HG03280 (cell line): ENCODE measurements at regions not wholly inside any gene's neighbourhood (a gene's known extent, or its start where the extent isn't known, plus 50 kb on each side); places are given as distances from the start of the nearest gene placed in this dataset.
"Not testable (repeated sequence)": the region's sequence is repeated elsewhere in the genome, so short reads cannot be mapped to it uniquely, and the experiment has no call there.

Experiments
- ATAC-seq: cut with Tn5 transposase; IDR thresholded peaks from one replicate; pipeline ENCODE4 v1.9.1; 2021; ENCODE audit warnings: mild to moderate bottlenecking, moderate library complexity; ENCODE audit not compliant: unreplicated experiment

DNA sequence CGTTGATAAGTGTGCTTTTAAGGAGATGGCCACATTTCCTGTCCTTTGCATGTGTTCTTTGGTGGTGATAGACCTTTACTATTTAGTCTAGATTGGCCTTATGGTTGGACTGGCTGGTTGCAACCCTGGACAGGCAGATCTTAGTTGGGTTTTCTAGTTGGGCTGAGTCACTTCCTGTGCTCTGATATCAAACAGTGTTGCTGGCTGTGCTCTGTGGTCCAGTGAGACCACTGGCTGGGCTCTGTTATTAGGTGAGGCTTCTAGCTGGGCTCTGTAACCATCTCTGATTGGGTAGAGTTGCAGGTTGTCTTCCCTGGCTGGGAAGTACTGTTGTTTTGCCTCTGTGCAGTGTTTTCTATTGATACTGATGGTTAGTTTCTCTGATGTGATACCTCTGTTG, 432.5 kb downstream of the LRRC70 start:
- no peak for ATAC-seq

DNA sequence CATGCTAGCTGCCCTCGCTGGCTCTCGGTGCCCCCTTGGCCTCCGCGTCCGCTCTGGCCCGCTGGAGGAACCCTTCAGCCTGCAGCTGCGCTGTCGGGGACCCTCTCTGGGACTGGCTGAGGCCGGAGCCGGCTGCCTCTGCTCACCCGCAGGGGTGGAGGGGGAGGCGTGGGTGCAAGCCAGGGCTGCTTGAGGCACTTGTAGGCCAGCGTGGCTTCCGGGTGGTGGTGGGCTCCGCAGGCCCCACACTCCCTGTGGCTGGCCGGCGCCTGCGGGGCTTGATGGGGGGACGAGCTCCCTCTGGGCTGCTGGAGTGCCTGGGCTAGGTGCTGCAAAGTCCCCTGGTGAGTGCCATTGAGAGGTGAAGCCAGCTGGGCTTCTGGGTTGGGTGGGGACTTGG, 429.6 kb downstream of the LRRC70 start:
- no peak for ATAC-seq

GRCh38 chr5:62994842-62995241, 416.2 kb downstream of the LRRC70 start:
- not testable (repeated sequence) for ATAC-seq

DNA sequence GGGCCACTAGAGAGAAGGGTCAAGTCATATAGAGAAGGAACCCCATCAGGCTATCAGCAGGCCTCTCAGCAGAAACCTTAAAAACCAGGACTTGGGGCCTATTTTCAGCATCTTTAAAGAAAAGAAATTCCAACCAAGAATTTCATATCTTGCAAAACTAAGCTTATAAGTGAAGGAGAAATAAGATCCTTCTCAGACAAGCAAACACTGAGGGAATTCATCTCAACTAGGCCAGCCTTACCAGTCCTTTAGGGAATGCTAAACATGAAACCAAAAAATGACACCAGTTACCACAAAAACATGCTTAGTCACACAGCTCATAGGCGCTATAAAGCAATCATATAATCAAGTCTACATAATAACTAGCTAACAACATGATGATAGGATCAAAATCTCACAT, 407.1 kb downstream of the LRRC70 start:
- ATAC-seq, result no peak

- ATAC-seq, result no peak
Observed at GRCh38 chr5:62982348-62982747, 403.7 kb downstream of the LRRC70 start.

DNA sequence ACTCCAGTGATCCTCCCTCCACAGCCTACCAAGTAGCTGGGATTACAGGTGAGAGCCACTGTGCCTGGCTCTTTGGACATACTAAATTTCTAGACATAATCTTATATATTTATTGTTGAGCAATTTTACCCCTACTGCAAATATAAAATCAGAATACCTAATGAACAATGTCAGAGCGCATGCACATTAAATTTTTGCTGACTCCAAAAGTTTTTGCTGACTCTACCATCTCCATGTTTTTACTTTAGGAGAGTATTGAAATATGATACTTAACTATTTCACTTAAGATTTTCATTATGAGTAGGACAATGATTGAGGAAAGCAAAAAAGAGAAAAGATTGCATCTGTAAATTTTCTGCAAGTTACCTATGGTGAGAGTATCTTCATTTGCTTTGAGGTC, 402.3 kb downstream of the LRRC70 start:
- no peak for ATAC-seq

GRCh38 chr5:62979472-62979871, 400.9 kb downstream of the LRRC70 start:
- no peak for ATAC-seq

DNA sequence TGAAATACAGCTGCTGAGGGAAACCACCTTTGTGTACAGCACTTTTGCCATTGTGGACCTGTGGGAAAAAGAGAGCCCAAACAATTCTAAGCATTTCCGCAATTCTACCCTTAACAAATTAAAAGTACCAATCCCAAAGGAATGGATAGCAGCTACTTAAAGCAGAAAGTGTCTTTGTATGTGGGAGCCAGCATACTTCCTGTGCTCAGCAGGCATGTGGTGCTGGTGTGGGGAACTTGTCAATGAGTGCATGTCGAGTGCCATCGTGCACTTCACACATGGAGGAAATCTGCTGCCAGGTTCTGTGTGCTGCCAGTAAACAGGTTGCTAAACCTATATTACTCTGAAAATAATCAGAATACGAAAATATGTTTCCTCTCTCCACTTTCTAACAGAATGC, 399.0 kb downstream of the LRRC70 start:
- ATAC-seq, result no peak

- ATAC-seq, result no peak
Observed at GRCh38 chr5:62974623-62975022, 396.0 kb downstream of the LRRC70 start.

- ATAC-seq, result no peak
Observed at GRCh38 chr5:62969409-62970120, 390.9 kb downstream of the LRRC70 start.

GRCh38 chr5:62964428-62964827, 385.8 kb downstream of the LRRC70 start:
- no peak for ATAC-seq

DNA sequence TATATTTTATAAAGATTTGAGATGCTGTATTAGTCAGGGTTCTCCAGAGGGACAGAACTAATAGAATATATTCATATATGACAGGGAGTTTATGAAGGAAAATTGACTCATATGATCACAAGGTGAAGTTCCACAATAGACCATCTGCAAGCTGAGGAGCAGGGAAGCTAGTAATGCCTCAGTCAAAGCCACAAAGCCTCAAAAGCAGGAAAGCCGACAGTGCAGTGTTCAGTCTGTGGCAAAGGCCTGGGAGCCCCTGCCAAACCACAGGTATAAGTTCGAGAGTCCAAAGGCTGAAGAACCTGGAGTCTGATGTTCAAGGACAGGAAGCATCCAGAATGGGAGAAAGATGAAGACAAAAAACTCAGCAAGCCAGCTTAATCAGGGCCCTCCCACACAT, 382.2 kb downstream of the LRRC70 start:
- no peak for ATAC-seq

DNA sequence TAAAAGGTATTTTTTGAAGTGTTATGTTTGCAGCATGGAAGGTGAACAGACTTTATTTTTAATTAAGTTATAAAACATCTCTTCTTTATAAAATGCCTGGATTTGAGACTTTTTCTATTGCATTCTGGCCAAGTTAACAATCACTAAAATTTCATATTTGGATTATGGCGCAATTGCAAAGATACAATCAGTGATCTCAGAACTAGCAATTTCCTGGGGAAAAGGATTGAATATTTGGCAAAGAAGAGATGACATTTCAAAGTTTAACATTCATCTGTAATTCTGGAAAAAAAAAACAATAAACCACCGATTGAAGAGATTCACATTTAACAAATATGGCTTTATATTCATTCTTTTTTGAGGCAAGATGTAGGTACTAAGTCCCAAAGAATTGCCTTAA, 378.0 kb downstream of the LRRC70 start:
- no peak for ATAC-seq

- ATAC-seq, result no peak
Observed at GRCh38 chr5:62954578-62954977, 376.0 kb downstream of the LRRC70 start.

GRCh38 chr5:62948301-62948700, 369.7 kb downstream of the LRRC70 start:
- no peak for ATAC-seq

GRCh38 chr5:62942384-62942783, 363.8 kb downstream of the LRRC70 start:
- ATAC-seq, result no peak

DNA sequence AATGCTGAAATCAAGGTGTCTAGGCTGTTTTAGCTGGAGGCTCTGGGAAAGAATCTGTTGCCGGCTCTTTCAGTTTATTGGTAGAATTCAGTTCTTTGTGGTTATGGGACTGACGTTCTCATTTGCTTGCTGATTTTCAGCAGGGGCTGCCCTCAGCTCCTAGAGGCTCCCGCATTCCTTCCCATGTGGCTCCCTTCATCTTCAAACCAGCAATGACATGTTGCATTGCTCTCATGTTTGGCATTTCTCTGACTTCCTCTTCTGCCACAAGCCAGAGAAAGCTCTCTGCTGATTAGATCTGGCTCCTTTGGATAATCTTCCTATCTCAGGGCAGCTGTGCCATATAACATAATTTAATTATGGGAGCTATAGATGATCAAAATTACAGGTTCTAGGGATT, 360.3 kb downstream of the LRRC70 start:
- ATAC-seq, result no peak

DNA sequence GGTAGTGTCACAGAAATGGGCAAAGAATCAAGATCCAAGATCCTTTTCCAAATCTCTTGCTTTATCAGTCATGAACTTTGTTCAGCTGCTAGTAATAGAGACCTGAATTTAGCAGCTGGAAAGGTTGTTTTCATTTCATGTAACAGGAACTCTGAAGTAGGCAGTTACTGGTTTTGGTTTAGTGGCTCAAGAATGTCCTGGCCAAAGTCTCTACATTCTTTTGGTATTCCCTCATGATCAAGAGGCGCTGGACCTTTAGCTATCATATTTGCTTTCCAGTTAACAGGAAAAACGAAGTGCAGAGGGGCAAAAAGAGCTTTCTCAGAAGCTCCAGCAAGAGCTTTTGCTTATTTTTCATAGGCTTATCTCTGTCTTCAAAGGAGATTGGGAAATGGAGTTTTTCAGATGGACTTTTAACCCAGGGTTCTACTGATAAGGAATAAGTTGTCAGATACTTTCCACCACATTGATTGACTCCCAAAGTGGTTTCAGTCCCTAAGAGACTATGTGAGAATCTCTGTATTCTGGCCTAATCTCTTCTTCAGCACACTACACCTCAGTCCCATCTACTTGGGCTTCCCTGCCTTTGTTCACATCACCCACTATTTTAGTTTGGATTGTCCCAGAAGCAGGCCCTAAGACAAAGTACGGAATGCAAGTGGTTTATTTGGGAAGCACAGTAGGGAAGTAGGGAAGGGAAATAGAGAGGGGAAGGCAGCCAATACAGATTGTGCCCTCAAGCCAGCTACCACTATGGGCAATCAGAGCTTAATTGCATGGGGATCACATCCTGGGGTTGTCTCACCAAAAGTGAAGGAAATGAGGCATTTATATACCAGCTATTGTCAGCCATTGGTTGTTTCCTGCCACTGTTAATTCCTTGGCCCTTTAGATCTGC, 359.3 kb downstream of the LRRC70 start:
- ATAC-seq, result no peak

DNA sequence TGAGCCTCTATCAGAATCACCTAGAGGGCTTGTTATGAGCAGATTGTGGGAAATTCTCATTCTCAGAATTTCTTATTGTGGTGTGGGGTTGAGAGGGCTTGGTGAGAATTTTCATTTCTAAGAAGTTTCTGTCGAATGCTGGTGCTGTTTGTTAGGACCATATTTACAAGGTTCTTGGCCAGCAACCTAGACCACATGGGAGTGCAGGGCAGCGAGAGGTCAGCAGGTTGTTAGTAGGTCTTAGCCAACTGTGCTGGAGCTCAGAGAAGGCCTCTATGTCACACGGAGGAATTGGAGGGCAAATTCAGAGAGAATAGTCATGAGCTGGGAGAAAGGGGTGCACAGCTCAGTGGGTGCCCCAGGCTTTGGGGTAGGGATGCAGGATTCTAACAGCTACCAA, 357.0 kb downstream of the LRRC70 start:
- no peak for ATAC-seq

GRCh38 chr5:62934319-62934718, 355.7 kb downstream of the LRRC70 start:
- ATAC-seq, result no peak

GRCh38 chr5:62933261-62933660, 354.6 kb downstream of the LRRC70 start:
- no peak for ATAC-seq
